GM13976 (cell line): ENCODE measurements at regions not wholly inside any gene's neighbourhood (a gene's known extent, or its start where the extent isn't known, plus 50 kb on each side); places are given as distances from the start of the nearest gene placed in this dataset.

Experiments
- DNase-seq: peaks from one replicate; pipeline ENCODE4 v3.0.0; 2012; ENCODE audit warnings: low spot score
- CTCF ChIP-seq: IDR thresholded peaks from 2 replicates; pipeline ENCODE4 v1.5.1; 2012; ENCODE audit warnings: borderline replicate concordance, mild to moderate bottlenecking; ENCODE audit not compliant: insufficient read depth; ENCODE audit errors: extremely low read depth, missing control alignments, control extremely low read depth
- in situ Hi-C: fragments of 300-500 bp; cut with MboI; formaldehyde crosslinking; loops from one replicate; pipeline ENCODE4 v1.12.0; 2022; ENCODE audit warnings: low sequenced_read_pairs, mixed read lengths, inconsistent platforms; ENCODE audit not compliant: unreplicated experiment

- no peak for DNase-seq
- TF ChIP-seq CTCF = no peak
- in situ Hi-C loops = no loop called here
Observed at GRCh38 chr2:221189431-221190067, 382.6 kb downstream of the EPHA4 start.

- in situ Hi-C loops = no loop called here
- no peak for TF ChIP-seq CTCF
- DNase-seq = no peak
Observed at GRCh38 chr2:221195829-221196228, 376.3 kb downstream of the EPHA4 start.

GRCh38 chr2:221197225-221197856 lies 374.8 kb downstream of the EPHA4 start:
- in situ Hi-C loops = no loop called here
- TF ChIP-seq CTCF = no peak
- DNase-seq = no peak

- in situ Hi-C loops = no loop called here
- DNase-seq = no peak
- TF ChIP-seq CTCF = no peak
Observed at GRCh38 chr2:221198309-221198708, 373.8 kb downstream of the EPHA4 start.

- no peak for TF ChIP-seq CTCF
- DNase-seq = no peak
- in situ Hi-C loops = no loop called here
Observed at GRCh38 chr2:221200184-221200839, 371.8 kb downstream of the EPHA4 start.

GRCh38 chr2:221202431-221202830 lies 369.7 kb downstream of the EPHA4 start:
- in situ Hi-C loops = no loop called here

More at GRCh38 chr2:221202431-221202830, 369.7 kb downstream of the EPHA4 start:
- TF ChIP-seq CTCF = no peak
- no peak for DNase-seq
